ENCODE measurements at regions not wholly inside any gene's neighbourhood (a gene's known extent, or its start where the extent isn't known, plus 50 kb on each side); places are given as distances from the start of the nearest gene placed in this dataset.

DNA sequence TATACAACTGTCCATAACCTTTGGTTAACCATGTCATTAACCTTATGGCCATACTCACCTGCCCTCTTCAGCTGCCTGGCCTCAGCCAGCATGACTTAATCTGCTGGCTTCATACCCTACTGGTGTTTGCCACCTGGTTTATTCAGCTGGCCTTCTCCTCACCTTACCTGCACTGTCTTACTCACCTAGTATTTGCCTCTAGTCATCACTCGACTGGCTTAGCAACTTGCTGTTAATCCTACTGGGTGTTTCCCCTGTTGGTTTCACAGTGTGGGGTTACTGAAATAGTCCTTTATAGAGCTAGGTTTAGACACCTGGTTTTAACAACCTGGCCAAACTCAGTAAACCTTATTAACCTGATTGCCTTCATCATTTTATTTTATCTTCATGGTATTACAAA is 96.4 kb downstream of the IL12A start:
- TF ChIP-seq EP300 (IDR thresholded peaks at IDR 0.05) (no peak), POLR2AphosphoS5 (IDR thresholded peaks at IDR 0.05) (no peak), CTCF (IDR thresholded peaks at IDR 0.05) (no peak), POLR2A (IDR thresholded peaks at IDR 0.05) (no peak)
- 93 to 100% methylated on average over 1 of the region's 1 CpG for WGBS, 2 donors

DNA sequence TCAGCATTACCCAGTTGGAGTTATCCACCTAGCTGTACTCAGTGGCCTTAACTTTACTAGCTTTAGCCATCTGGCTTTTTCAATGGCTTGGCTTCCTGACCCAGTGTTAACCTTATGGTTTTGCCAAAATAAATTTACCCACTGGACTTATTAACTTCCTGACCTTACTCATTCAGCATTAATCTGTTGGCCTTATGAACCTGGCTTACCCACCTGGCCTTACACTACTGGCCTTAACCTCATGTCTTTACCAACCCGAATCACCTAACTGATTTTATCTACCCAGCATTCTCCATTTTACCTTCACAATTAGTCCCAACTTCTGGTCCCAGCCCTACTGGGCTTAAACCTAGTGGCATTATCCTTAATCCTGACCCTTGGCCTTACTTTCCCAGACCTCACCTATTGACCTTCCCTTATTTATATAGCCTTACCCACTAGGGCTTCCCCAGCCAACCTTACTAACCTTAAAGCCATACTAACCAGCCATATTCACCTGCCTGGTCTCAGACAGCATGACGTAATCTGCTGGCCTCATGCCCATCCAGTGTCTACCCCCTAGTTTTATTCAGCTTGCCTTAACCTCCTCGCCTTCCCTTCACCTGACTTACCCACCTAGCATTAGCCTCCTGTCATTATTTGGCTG is 100.0 kb downstream of the IL12A start:
- no peaks in the 10 kb centered on the region for H3K27me3 ChIP-seq
- H3K36me3 ChIP-seq = no peaks in the 10 kb centered on the region
- no peak for DNase-seq
- no peak for ATAC-seq (ENCODE audit: low FRiP score in 2 of 2)
- 84 to 91% methylated on average over 3 of the region's 3 CpGs for WGBS, 2 donors
- TF ChIP-seq POLR2A (IDR thresholded peaks at IDR 0.05) (no peak), CTCF (IDR thresholded peaks at IDR 0.05) (no peak), POLR2AphosphoS5 (IDR thresholded peaks at IDR 0.05) (no peak), EP300 (IDR thresholded peaks at IDR 0.05) (no peak)
- no peaks in the 10 kb centered on the region for H3K4me1 ChIP-seq
- H3K4me3 ChIP-seq = no peak overlapping the region
- H3K9me3 ChIP-seq = no peaks in the 10 kb centered on the region
- H3K27ac ChIP-seq = no peak overlapping the region

More for the DNA sequence above, 96.4 kb downstream of the IL12A start:
- Histone ChIP-seq H3K4me3 (no peak overlapping the region), H3K36me3 (no peaks in the 10 kb centered on the region), H3K4me1 (no peaks in the 10 kb centered on the region), H3K27ac (no peak overlapping the region), H3K9me3 (no peaks in the 10 kb centered on the region), H3K27me3 (no peaks in the 10 kb centered on the region)
- ATAC-seq (ENCODE audit: low FRiP score in 2 of 2) = no peak
- no peak for DNase-seq

GRCh38 chr3:160090653-160091052 is 102.0 kb downstream of the IL12A start:
- no peak overlapping the region for H3K27ac ChIP-seq
- no peaks in the 10 kb centered on the region for H3K36me3 ChIP-seq
- WGBS, 2 donors = 92 to 94% methylated on average over 4 of the region's 4 CpGs
- no peak overlapping the region for H3K4me3 ChIP-seq
- no peaks in the 10 kb centered on the region for H3K9me3 ChIP-seq
- DNase-seq = no peak
- ATAC-seq (ENCODE audit: low FRiP score in 2 of 2) = no peak
- H3K4me1 ChIP-seq = no peaks in the 10 kb centered on the region
- no peaks in the 10 kb centered on the region for H3K27me3 ChIP-seq
- TF ChIP-seq EP300 (IDR thresholded peaks at IDR 0.05) = no peak
- TF ChIP-seq POLR2A (IDR thresholded peaks at IDR 0.05) = no peak
- no peak for TF ChIP-seq POLR2AphosphoS5 (IDR thresholded peaks at IDR 0.05)
- no peak for TF ChIP-seq CTCF (IDR thresholded peaks at IDR 0.05)

DNA sequence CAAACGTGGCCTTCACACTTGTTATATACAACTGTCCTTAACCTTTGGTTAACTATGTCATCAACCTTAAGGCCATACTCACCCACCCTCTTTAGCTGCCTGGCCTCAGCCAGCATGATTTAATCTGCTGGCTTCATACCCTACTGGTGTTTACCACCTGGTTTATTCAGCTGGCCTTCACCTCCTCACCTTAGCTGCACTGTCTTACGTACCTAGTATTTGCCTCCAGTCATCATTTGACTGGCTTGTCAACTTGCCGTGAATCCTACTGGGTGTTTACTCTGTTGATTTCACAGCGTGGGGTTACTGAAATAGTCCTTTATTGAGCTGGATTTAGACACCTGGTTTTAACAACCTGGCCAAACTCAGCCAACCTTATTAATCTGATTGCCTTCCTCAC is 102.8 kb downstream of the IL12A start:
- Histone ChIP-seq H3K9me3 (no peaks in the 10 kb centered on the region), H3K36me3 (no peaks in the 10 kb centered on the region), H3K27me3 (no peaks in the 10 kb centered on the region), H3K4me1 (no peaks in the 10 kb centered on the region), H3K27ac (no peak overlapping the region), H3K4me3 (no peak overlapping the region)
- no peak for ATAC-seq (ENCODE audit: low FRiP score in 2 of 2)
- no peak for DNase-seq
- 94 to 97% methylated on average over 4 of the region's 4 CpGs for WGBS, 2 donors
- TF ChIP-seq EP300 (IDR thresholded peaks at IDR 0.05) = no peak
- no peak for TF ChIP-seq POLR2AphosphoS5 (IDR thresholded peaks at IDR 0.05)
- no peak for TF ChIP-seq CTCF (IDR thresholded peaks at IDR 0.05)
- no peak for TF ChIP-seq POLR2A (IDR thresholded peaks at IDR 0.05)

DNA sequence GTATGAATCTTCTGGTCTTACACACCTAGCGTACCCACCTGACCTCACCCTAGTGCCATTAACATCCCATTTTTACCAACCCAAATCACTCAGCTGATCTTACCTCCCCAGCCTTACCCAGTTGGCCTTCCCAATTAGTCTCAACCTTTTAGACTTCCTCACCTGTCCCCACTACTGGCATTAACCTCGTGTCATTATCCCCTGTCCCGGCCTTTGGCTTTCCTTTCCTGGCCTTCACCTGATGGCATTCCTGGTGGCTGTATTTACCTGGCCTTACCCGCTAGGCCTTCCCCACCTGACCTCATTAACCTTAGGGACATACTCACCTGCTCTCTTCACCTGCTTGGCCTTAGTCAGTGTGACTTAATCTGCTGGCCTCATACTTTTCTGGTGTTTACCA is 104.1 kb downstream of the IL12A start:
- H3K27ac ChIP-seq = no peak overlapping the region
- no peaks in the 10 kb centered on the region for H3K4me1 ChIP-seq
- H3K4me3 ChIP-seq = no peak overlapping the region
- ATAC-seq (ENCODE audit: low FRiP score in 2 of 2) (no peak), DNase-seq (no peak)
- no peak for TF ChIP-seq POLR2AphosphoS5 (IDR thresholded peaks at IDR 0.05)
- no peak for TF ChIP-seq CTCF (IDR thresholded peaks at IDR 0.05)
- 92 to 97% methylated on average over 4 of the region's 4 CpGs for WGBS, 2 donors
- no peaks in the 10 kb centered on the region for H3K27me3 ChIP-seq
- H3K36me3 ChIP-seq = no peaks in the 10 kb centered on the region
- no peaks in the 10 kb centered on the region for H3K9me3 ChIP-seq
